HepG2 (cell line): ENCODE measurements at regions not wholly inside any gene's neighbourhood (a gene's known extent, or its start where the extent isn't known, plus 50 kb on each side); places are given as distances from the start of the nearest gene placed in this dataset.

Experiments
- ATAC-seq: fragments of 200-7000 bp; cut with Tn5 transposase; 3 replicates; pipeline ENCODE4 v1.9.1; 2020; ENCODE audit warnings: mild to moderate bottlenecking, moderate library complexity
- BruUV-seq: library from RNA; stranded (reverse); fragments of 400-500 nt; replicated peaks from 2 replicates; lab custom pipeline; 2021; lab: Mats Ljungman, UMichigan
- CTCF ChIA-PET: fragments of 300-600 bp; formaldehyde crosslinking; extraction: SDS; loops from one replicate; lab custom pipeline; 2021; ENCODE audit warnings: low total read pairs, inconsistent platforms, low intra/inter-chr PET ratio; lab: Yijun Ruan, JAX
- POLR2A ChIA-PET: fragments of 350-600 bp; sonication (Branson Sonifier 250); formaldehyde crosslinking; loops from one replicate; lab custom pipeline; 2020; ENCODE audit warnings: antibody characterized with exemption, inconsistent platforms; lab: Yijun Ruan, JAX
- DNase-seq: peaks from one replicate; pipeline ENCODE4 v3.0.0-alpha.2; 2015; ENCODE audit warnings: low spot score
- FAIRE-seq: peaks from 3 replicates; lab custom pipeline; 2011; peaks lifted over from hg19 to GRCh38; lab: Jason Lieb, UNC
- H2AFZ ChIP-seq: one replicate; pipeline ENCODE4 v1.6.1; 2011; ENCODE audit warnings: low read length, inconsistent platforms
- H3K27ac ChIP-seq: fragments of 300-600 bp; 3 replicates; pipeline ENCODE4 v1.8.0; 2011; ENCODE audit warnings: mixed run types, mild to moderate bottlenecking, mixed read lengths, low read length, inconsistent platforms; ENCODE audit not compliant: insufficient read depth; ENCODE audit errors: extremely low read length
- H3K27me3 ChIP-seq, 2 experiments: fragments of 200-600 bp in 1 of 2; 2 replicates in 1 of 2; 3 replicates in 1 of 2; pipeline versions ENCODE4 v1.6.0 to v1.8.0; 2011; ENCODE audit warnings: low read length in 2 of 2, mild to moderate bottlenecking in 2 of 2, moderate library complexity in 2 of 2, inconsistent platforms in 1 of 2; ENCODE audit not compliant: insufficient read depth in 2 of 2, control insufficient read depth in 1 of 2
- H3K36me3 ChIP-seq, 2 experiments: fragments of 200-600 bp in 1 of 2; replicated peaks in 1 of 2; 2 replicates in 1 of 2; 3 replicates in 1 of 2; pipeline versions ENCODE4 v1.5.1 to v1.8.0; 2011; ENCODE audit warnings: low read length in 2 of 2, inconsistent platforms in 1 of 2; ENCODE audit not compliant: insufficient read depth in 2 of 2, control insufficient read depth in 1 of 2
- H3K4me1 ChIP-seq: 2 replicates; pipeline ENCODE4 v1.5.1; 2012; ENCODE audit warnings: low read length, inconsistent platforms; ENCODE audit not compliant: insufficient read depth
- H3K4me2 ChIP-seq: 2 replicates; pipeline ENCODE4 v1.6.0; 2011; ENCODE audit warnings: low read depth, low read length, inconsistent platforms
- H3K4me3 ChIP-seq, 3 experiments: fragments of 200-600 bp in 1 of 3; sonication (generic), shearing (Covaris generic) in 1 of 3; replicated peaks in 1 of 3; 2 replicates each; pipeline ENCODE4 v1.5.1; 2011 to 2016; ENCODE audit warnings: low read length in 3 of 3, inconsistent platforms in 2 of 3, low read depth in 2 of 3, mild to moderate bottlenecking in 2 of 3, control low read depth in 1 of 3, mixed read lengths in 1 of 3; ENCODE audit not compliant: insufficient read depth in 1 of 3
- H3K79me2 ChIP-seq: one replicate; pipeline ENCODE4 v1.6.1; 2011; ENCODE audit warnings: low read length, inconsistent platforms; ENCODE audit not compliant: insufficient read depth
- H3K9ac ChIP-seq: 2 replicates; pipeline ENCODE4 v1.6.0; 2011; ENCODE audit warnings: mild to moderate bottlenecking, low read depth, low read length, inconsistent platforms; ENCODE audit not compliant: insufficient read depth
- H3K9me3 ChIP-seq: 2 replicates; pipeline ENCODE4 v1.5.1; 2012; ENCODE audit warnings: mild to moderate bottlenecking, low read length
- H4K20me1 ChIP-seq: 2 replicates; pipeline ENCODE4 v1.6.0; 2011; ENCODE audit warnings: inconsistent platforms, mild to moderate bottlenecking, low read length, moderate library complexity; ENCODE audit not compliant: insufficient read depth
- CC2D1A ChIP-seq: sonication (generic); formaldehyde crosslinking; IDR thresholded peaks from 2 replicates; pipeline ENCODE4 v1.8.1; 2023; ENCODE audit warnings: mild to moderate bottlenecking, missing genetic modification reagents
- HCFC1 ChIP-seq: fragments of 150-350 bp; IDR thresholded peaks from 2 replicates; pipeline ENCODE4 v1.6.1; 2014; ENCODE audit warnings: low read depth, low read length
- HIVEP1 ChIP-seq: sonication (generic); formaldehyde crosslinking; IDR thresholded peaks from 2 replicates; pipeline ENCODE4 v1.4.0; 2020; ENCODE audit warnings: mild to moderate bottlenecking, missing genetic modification reagents
- KLF6 ChIP-seq: IDR thresholded peaks from 2 replicates; pipeline ENCODE4 v1.8.0; 2016; ENCODE audit warnings: missing biosample characterization, missing genetic modification reagents
- SETDB1 ChIP-seq: sonication (generic); formaldehyde crosslinking; IDR thresholded peaks from 2 replicates; pipeline ENCODE4 v1.5.1; 2020; ENCODE audit warnings: missing genetic modification reagents, mild to moderate bottlenecking, borderline replicate concordance
- SOX13 ChIP-seq, 3 experiments: fragments of 450-650 bp in 1 of 3; sonication (generic) in 1 of 3; formaldehyde crosslinking in 1 of 3; IDR thresholded peaks in 2 of 3; conservative IDR thresholded peaks in 1 of 3; 2 replicates each; pipeline versions ENCODE4 v1.5.0 to v1.6.1; 2016 to 2020; ENCODE audit warnings: antibody characterized with exemption in 1 of 3, mild to moderate bottlenecking in 1 of 3, missing compliant biosample characterization in 1 of 3, missing genetic modification reagents in 1 of 3, moderate library complexity in 1 of 3
- SP2 ChIP-seq: sonication (generic); formaldehyde crosslinking; IDR thresholded peaks from 2 replicates; pipeline ENCODE4 v1.5.1; 2020; ENCODE audit warnings: mild to moderate bottlenecking, missing genetic modification reagents
- ZNF256 ChIP-seq: sonication (generic); formaldehyde crosslinking; conservative IDR thresholded peaks from 2 replicates; pipeline ENCODE4 v1.4.0; 2020; ENCODE audit warnings: missing genetic modification reagents
- ZNF264 ChIP-seq: sonication (generic); formaldehyde crosslinking; IDR thresholded peaks from 2 replicates; pipeline ENCODE4 v1.4.0; 2020; ENCODE audit warnings: missing genetic modification reagents
- ZNF432 ChIP-seq: sonication (generic); formaldehyde crosslinking; IDR thresholded peaks from 2 replicates; pipeline ENCODE4 v1.5.0; 2020; ENCODE audit warnings: missing genetic modification reagents, mild to moderate bottlenecking, borderline replicate concordance
- ZNF766 ChIP-seq: sonication (generic); formaldehyde crosslinking; IDR thresholded peaks from 2 replicates; pipeline ENCODE4 v1.5.0; 2020; ENCODE audit warnings: missing genetic modification reagents, borderline replicate concordance
- ZNF782 ChIP-seq: sonication (generic); formaldehyde crosslinking; IDR thresholded peaks from 2 replicates; pipeline ENCODE4 v1.4.0; 2020; ENCODE audit warnings: missing genetic modification reagents, mild to moderate bottlenecking, borderline replicate concordance
- WGBS: methylation state at CpG from one replicate; pipeline ENCODE4 v1.1.6; 2017; ENCODE audit warnings: low lambda C conversion rate; 5-methylcytosine and 5-hydroxymethylcytosine counted together
- in situ Hi-C: cut with HindIII; loops from 2 replicates; pipeline ENCODE4 v1.10.0; 2017; ENCODE audit warnings: low pct_unique_long_range_greater_than_20kb; ENCODE audit not compliant: extremely low pct_ligation_motif_present
- intact Hi-C: fragments of 100-400 bp; cut with micrococcal nuclease; formaldehyde crosslinking; loops from one replicate; pipeline ENCODE4 v1.10.0; 2022; ENCODE audit not compliant: unreplicated experiment
- TF ChIP-seq, protein P1 (sequence below): sonication (generic); formaldehyde crosslinking; IDR thresholded peaks from 2 replicates; pipeline ENCODE4 v1.4.0; 2020; ENCODE audit warnings: missing genetic modification reagents
- TF ChIP-seq, protein P2 (sequence below): sonication (generic); formaldehyde crosslinking; IDR thresholded peaks from 2 replicates; pipeline ENCODE4; 2020; ENCODE audit warnings: missing genetic modification reagents, mild to moderate bottlenecking, borderline replicate concordance
- TF ChIP-seq, protein P3 (sequence below): sonication (generic); formaldehyde crosslinking; IDR thresholded peaks from 2 replicates; pipeline ENCODE4 v1.9.0; 2021; ENCODE audit warnings: missing genetic modification reagents, borderline replicate concordance
- TF ChIP-seq, protein P4 (sequence below): IDR thresholded peaks from 2 replicates; pipeline ENCODE4 v1.6.1; 2016; ENCODE audit warnings: mild to moderate bottlenecking

DNA sequence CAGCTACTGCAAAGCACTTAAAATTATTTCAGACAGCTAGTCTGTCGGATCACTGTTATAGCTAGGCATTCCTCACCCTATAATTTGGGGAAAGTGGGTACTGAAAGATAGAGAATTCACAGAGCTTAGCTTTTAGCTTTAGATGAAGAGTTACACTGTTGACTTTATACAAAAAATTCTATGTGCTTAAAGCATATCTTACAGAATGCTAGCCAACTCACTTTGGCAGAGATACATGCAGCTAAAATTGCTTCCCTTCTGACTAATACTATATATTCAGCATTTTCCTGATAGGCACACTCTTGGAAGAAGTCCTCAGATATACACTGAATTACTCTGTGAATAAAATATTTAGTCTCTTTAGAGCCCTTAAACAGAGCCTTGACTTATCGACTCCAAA lies 353.5 kb upstream of the STEAP1 start (continued):
- TF ChIP-seq, protein P1, sequence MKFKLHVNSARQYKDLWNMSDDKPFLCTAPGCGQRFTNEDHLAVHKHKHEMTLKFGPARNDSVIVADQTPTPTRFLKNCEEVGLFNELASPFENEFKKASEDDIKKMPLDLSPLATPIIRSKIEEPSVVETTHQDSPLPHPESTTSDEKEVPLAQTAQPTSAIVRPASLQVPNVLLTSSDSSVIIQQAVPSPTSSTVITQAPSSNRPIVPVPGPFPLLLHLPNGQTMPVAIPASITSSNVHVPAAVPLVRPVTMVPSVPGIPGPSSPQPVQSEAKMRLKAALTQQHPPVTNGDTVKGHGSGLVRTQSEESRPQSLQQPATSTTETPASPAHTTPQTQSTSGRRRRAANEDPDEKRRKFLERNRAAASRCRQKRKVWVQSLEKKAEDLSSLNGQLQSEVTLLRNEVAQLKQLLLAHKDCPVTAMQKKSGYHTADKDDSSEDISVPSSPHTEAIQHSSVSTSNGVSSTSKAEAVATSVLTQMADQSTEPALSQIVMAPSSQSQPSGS (CRISPR knock-in tag) = no peak
- no peak for TF ChIP-seq ZNF782 (CRISPR knock-in tag)
- TF ChIP-seq ZNF264 (CRISPR knock-in tag) = no peak

DNA sequence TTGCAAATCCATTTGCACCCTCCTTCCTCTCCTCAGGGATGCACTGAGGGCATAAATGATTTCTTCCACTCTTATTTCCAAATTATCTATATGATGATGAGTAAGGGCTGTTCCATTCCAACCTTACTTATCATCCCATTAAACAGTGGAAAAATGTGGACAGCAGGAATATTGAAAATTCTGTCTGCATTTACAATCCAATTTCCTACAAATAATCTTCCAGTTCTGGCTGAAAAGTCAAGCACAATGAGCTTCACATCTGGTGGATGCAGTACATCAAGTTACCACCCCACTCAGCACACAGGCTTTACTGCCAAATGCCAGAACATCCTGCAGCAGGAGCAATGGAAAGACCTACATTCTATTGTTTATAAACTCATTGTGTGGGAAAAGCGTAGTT lies 345.0 kb upstream of the STEAP1 start:
- H3K36me3 ChIP-seq = no peaks in the 10 kb centered on the region
- H4K20me1 ChIP-seq = no peaks in the 10 kb centered on the region
- H2AFZ ChIP-seq = no peak overlapping the region
- no peak for ATAC-seq
- DNase-seq = no peak
- H3K4me2 ChIP-seq = no peak overlapping the region
- BruUV-seq = no TSS peak
- H3K4me1 ChIP-seq = no peaks in the 10 kb centered on the region
- intact Hi-C loops (no loop called here), in situ Hi-C loops (no loop called here)
- no peaks in the 10 kb centered on the region for H3K79me2 ChIP-seq
- no peak overlapping the region for H3K9ac ChIP-seq
- WGBS = 9% methylated on average over 1 of the region's 1 CpG
- no peaks in the 10 kb centered on the region for H3K27me3 ChIP-seq
- ChIA-PET POLR2A (no interaction called here), CTCF (no interaction called here)
- H3K4me3 ChIP-seq = no peak overlapping the region
- FAIRE-seq = no peak
- no peaks in the 10 kb centered on the region; the same call in 1 of the 2 replicates for H3K9me3 ChIP-seq
- H3K27ac ChIP-seq = no peak overlapping the region
- TF ChIP-seq ZNF256 (no peak), KLF6 (CRISPR knock-in tag) (no peak), SP2 (CRISPR knock-in tag) (no peak), HCFC1 (no peak), SETDB1 (CRISPR knock-in tag) (no peak), ZNF432 (CRISPR knock-in tag) (no peak), HIVEP1 (no peak), ZNF766 (CRISPR knock-in tag) (no peak), CC2D1A (CRISPR knock-in tag) (no peak), SOX13 (IDR thresholded peaks at IDR 0.05) (no peak), SOX13 (CRISPR knock-in tag; conservative IDR thresholded peaks at IDR 0.05 in 1 of 2, IDR thresholded peaks at IDR 0.05 in 1 of 2) (no peak)
- TF ChIP-seq, protein P2, sequence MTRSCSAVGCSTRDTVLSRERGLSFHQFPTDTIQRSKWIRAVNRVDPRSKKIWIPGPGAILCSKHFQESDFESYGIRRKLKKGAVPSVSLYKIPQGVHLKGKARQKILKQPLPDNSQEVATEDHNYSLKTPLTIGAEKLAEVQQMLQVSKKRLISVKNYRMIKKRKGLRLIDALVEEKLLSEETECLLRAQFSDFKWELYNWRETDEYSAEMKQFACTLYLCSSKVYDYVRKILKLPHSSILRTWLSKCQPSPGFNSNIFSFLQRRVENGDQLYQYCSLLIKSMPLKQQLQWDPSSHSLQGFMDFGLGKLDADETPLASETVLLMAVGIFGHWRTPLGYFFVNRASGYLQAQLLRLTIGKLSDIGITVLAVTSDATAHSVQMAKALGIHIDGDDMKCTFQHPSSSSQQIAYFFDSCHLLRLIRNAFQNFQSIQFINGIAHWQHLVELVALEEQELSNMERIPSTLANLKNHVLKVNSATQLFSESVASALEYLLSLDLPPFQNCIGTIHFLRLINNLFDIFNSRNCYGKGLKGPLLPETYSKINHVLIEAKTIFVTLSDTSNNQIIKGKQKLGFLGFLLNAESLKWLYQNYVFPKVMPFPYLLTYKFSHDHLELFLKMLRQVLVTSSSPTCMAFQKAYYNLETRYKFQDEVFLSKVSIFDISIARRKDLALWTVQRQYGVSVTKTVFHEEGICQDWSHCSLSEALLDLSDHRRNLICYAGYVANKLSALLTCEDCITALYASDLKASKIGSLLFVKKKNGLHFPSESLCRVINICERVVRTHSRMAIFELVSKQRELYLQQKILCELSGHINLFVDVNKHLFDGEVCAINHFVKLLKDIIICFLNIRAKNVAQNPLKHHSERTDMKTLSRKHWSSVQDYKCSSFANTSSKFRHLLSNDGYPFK = no peak
- TF ChIP-seq, protein P3, sequence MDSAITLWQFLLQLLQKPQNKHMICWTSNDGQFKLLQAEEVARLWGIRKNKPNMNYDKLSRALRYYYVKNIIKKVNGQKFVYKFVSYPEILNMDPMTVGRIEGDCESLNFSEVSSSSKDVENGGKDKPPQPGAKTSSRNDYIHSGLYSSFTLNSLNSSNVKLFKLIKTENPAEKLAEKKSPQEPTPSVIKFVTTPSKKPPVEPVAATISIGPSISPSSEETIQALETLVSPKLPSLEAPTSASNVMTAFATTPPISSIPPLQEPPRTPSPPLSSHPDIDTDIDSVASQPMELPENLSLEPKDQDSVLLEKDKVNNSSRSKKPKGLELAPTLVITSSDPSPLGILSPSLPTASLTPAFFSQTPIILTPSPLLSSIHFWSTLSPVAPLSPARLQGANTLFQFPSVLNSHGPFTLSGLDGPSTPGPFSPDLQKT (CRISPR knock-in tag) = no peak
- TF ChIP-seq, protein P4, sequence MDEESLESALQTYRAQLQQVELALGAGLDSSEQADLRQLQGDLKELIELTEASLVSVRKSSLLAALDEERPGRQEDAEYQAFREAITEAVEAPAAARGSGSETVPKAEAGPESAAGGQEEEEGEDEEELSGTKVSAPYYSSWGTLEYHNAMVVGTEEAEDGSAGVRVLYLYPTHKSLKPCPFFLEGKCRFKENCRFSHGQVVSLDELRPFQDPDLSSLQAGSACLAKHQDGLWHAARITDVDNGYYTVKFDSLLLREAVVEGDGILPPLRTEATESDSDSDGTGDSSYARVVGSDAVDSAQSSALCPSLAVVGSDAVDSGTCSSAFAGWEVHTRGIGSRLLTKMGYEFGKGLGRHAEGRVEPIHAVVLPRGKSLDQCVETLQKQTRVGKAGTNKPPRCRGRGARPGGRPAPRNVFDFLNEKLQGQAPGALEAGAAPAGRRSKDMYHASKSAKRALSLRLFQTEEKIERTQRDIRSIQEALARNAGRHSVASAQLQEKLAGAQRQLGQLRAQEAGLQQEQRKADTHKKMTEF (CRISPR knock-in tag) = no peak
